ENCODE measurements at regions not wholly inside any gene's neighbourhood (a gene's known extent, or its start where the extent isn't known, plus 50 kb on each side); places are given as distances from the start of the nearest gene placed in this dataset.

DNA sequence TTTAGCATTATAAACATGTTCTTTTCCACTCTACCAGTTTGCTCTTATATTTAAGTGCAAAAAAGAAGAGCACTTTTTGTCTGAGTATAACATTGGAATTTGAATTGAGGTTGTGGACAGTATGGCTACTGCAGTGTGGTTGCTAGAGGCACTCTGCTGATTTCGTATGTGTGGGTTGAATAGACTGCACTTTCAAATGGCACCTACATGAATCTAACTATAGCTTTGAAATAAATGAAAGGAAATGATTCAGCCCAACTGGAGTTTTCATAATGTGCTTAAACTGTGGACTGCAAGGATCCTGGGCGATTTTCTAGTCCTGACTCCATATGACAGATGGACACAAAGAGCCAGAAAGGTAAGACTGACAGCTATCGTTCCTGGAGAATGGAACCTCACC is 657.6 kb upstream of the RIOK2 start:
- Histone ChIP-seq H2BK15ac (ENCODE audit: low read depth, low read length) (peak overlapping the region; percentile 7; the same call in 2 of the 3 replicates), H3K36me3 (ENCODE audit: control insufficient read depth, insufficient read depth, low read length) (no peaks in the 10 kb centered on the region), H3K27me3 (ENCODE audit: control insufficient read depth, insufficient read depth, low read length) (peaks cover 5% of the 10 kb centered on the region), H3K18ac (ENCODE audit: low read depth, low read length) (peak overlapping the region; percentile 82; the same call in 1 of the 2 replicates), H3K27ac (ENCODE audit: insufficient read depth, low read length) (no peak overlapping the region), H2AK5ac (ENCODE audit: low read depth, low read length) (peak overlapping the region; percentile 2; the same call in 1 of the 2 replicates), H3K4me3 (ENCODE audit: insufficient read depth, low read depth, low read length) (no peak overlapping the region), H2AFZ (replicated peaks; ENCODE audit: low read length, poor library complexity) (no peak overlapping the region), H3K4me2 (ENCODE audit: low read depth, low read length) (no peak overlapping the region), H3K23ac (ENCODE audit: low read depth, low read length) (no peak overlapping the region), H3K56ac (ENCODE audit: extremely low read depth, insufficient read depth, low read length) (no peak overlapping the region), H3K9me1 (ENCODE audit: insufficient read depth, low read length) (no peaks in the 10 kb centered on the region), H3K79me1 (ENCODE audit: low read depth in 1 of 2, low read length in 2 of 2) (no peaks in the 10 kb centered on the region), H4K20me1 (ENCODE audit: insufficient read depth, low read length) (no peaks in the 10 kb centered on the region), H3K14ac (replicated peaks; ENCODE audit: low read depth, low read length) (0 out of 2 replicates have a peak overlapping the region, but pooled peaks have one; percentile 25), H4K8ac (ENCODE audit: low read depth in 2 of 2, low read length in 2 of 2) (no peak overlapping the region), H2BK20ac (ENCODE audit: low read depth, low read length) (0 out of 2 replicates have a peak overlapping the region, but pooled peaks have one; percentile 61), H2BK120ac (ENCODE audit: low read depth, low read length) (no peak overlapping the region), H2AK9ac (replicated peaks; ENCODE audit: low read depth, low read length, poor library complexity) (no peak overlapping the region), H3K4ac (ENCODE audit: low read depth, low read length) (peak overlapping the region; percentile 16; the same call in 1 of the 2 replicates), H3K4me1 (ENCODE audit: control insufficient read depth, insufficient read depth, low read length) (peaks cover 3% of the 10 kb centered on the region), H4K5ac (ENCODE audit: low read depth, low read length) (peak overlapping the region; percentile 85; the same call in 1 of the 2 replicates), H4K91ac (ENCODE audit: insufficient read depth, low read depth, low read length) (no peak overlapping the region), H3K9ac (ENCODE audit: low read depth, low read length) (no peak overlapping the region), H2BK5ac (ENCODE audit: low read depth, low read length, poor library complexity, severe bottlenecking) (no peak overlapping the region), H3K9me3 (ENCODE audit: control insufficient read depth, insufficient read depth, low read length) (no peaks in the 10 kb centered on the region; the same call in 1 of the 2 replicates)
- in situ Hi-C loops (cut with MboI; ENCODE audit: low sequenced_read_pairs) (no loop called here), intact Hi-C loops (cut with micrococcal nuclease) (no loop called here), dilution Hi-C loops (cut with HindIII; ENCODE audit: low sequenced_read_pairs, unreplicated experiment) (no loop called here)
- BruUV-seq (replicated peaks): no TSS peak
- peak; percentile 44 for DNase-seq
- no peak for ATAC-seq (ENCODE audit: low read depth)
- ChIA-PET POLR2A (ENCODE audit: unreplicated experiment) (no interaction called here), CTCF (no interaction called here)
- WGBS, 2 experiments (ENCODE audit: extremely low coverage in 2 of 2, insufficient read length in 1 of 2): no CpG with 5 or more reads among the region's 3 CpGs
- TF ChIP-seq CEBPB (IDR thresholded peaks at IDR 0.05; ENCODE audit: low read depth, low read length) (no peak), MAZ (IDR thresholded peaks at IDR 0.05; ENCODE audit: borderline replicate concordance, low read depth, low read length) (no peak), RAD21 (IDR thresholded peaks at IDR 0.05; ENCODE audit: low read length) (no peak), MXI1 (IDR thresholded peaks at IDR 0.05; ENCODE audit: borderline replicate concordance, low read depth, low read length) (no peak), BHLHE40 (IDR thresholded peaks at IDR 0.05; ENCODE audit: low read depth, low read length) (no peak), CHD1 (IDR thresholded peaks at IDR 0.05; ENCODE audit: low read depth, low read length) (no peak), FOS (IDR thresholded peaks at IDR 0.05; ENCODE audit: low read depth, low read length) (no peak)
- TF ChIP-seq, protein P1, sequence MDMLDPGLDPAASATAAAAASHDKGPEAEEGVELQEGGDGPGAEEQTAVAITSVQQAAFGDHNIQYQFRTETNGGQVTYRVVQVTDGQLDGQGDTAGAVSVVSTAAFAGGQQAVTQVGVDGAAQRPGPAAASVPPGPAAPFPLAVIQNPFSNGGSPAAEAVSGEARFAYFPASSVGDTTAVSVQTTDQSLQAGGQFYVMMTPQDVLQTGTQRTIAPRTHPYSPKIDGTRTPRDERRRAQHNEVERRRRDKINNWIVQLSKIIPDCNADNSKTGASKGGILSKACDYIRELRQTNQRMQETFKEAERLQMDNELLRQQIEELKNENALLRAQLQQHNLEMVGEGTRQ (IDR thresholded peaks at IDR 0.05; ENCODE audit: low read depth, low read length): no peak
